ENCODE measurements at regions not wholly inside any gene's neighbourhood (a gene's known extent, or its start where the extent isn't known, plus 50 kb on each side); places are given as distances from the start of the nearest gene placed in this dataset.

- H3K36me3 ChIP-seq: no peaks in the 10 kb centered on the region
- H3K27me3 ChIP-seq (ENCODE audit: low read depth): peaks cover 5% of the 10 kb centered on the region
- no peak overlapping the region for H3K4me3 ChIP-seq
- no peaks in the 10 kb centered on the region for H3K4me1 ChIP-seq
- TF ChIP-seq, protein P1, sequence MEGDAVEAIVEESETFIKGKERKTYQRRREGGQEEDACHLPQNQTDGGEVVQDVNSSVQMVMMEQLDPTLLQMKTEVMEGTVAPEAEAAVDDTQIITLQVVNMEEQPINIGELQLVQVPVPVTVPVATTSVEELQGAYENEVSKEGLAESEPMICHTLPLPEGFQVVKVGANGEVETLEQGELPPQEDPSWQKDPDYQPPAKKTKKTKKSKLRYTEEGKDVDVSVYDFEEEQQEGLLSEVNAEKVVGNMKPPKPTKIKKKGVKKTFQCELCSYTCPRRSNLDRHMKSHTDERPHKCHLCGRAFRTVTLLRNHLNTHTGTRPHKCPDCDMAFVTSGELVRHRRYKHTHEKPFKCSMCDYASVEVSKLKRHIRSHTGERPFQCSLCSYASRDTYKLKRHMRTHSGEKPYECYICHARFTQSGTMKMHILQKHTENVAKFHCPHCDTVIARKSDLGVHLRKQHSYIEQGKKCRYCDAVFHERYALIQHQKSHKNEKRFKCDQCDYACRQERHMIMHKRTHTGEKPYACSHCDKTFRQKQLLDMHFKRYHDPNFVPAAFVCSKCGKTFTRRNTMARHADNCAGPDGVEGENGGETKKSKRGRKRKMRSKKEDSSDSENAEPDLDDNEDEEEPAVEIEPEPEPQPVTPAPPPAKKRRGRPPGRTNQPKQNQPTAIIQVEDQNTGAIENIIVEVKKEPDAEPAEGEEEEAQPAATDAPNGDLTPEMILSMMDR (IDR thresholded peaks at IDR 0.05): no peak
- H3K9me3 ChIP-seq: no peaks in the 10 kb centered on the region
- no peak overlapping the region for H3K27ac ChIP-seq
- intact Hi-C loops (cut with DNase I): no loop called here
- no peak for DNase-seq
- no peak for ATAC-seq
These were observed 57.3 kb upstream of the CPLX2 start for GRCh38 chr5:175813943-175814630.

GRCh38 chr5:175814691-175815090 lies 56.7 kb upstream of the CPLX2 start:
- intact Hi-C loops (cut with DNase I): no loop called here
- TF ChIP-seq, protein P1 (IDR thresholded peaks at IDR 0.05): no peak
- H3K27me3 ChIP-seq (ENCODE audit: low read depth): peaks cover 5% of the 10 kb centered on the region
- no peaks in the 10 kb centered on the region for H3K9me3 ChIP-seq
- no peak overlapping the region for H3K27ac ChIP-seq
- no peak overlapping the region for H3K4me3 ChIP-seq
- H3K4me1 ChIP-seq: no peaks in the 10 kb centered on the region
- ATAC-seq: no peak
- no peaks in the 10 kb centered on the region for H3K36me3 ChIP-seq
- no peak for DNase-seq

DNA sequence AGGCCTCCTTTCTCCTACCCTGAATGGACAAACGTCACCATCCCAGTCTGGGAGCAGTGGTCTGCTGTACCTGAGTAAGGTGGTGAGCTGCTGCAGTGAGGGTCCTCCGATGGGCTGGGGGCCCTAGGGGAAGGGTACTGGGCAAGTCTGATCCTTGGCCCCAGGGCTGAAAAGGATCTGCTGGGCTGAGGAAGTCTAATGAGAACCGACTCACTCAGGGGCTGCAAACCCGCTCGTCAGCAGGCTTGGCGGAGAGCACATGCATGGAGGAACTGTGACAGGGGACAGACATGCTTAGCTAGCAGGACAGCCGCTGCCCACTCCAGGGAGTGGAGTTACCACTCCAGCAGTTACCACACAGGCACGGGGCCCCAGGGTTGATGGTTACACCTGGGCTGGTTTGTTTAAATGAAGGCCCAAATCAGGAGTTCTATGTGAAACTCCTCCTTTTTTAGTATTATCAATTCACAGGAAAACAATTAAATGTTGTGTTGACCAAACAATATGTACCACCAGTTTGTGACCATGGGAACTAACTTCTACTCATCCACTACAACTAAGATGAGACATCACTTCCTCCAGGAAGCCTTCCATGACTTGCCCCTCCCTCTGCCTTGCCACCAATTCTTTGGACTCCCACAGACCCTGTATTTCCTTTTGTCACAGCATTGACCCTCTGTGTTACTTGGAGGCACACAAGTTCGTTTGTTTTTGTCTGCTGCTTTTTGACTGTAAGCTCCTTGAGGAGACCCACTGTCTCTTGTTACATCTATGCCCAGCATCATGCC lies 56.1 kb upstream of the CPLX2 start:
- no peaks in the 10 kb centered on the region for H3K36me3 ChIP-seq
- peaks cover 5% of the 10 kb centered on the region for H3K27me3 ChIP-seq (ENCODE audit: low read depth)
- no peak for ATAC-seq
- no peak overlapping the region for H3K4me3 ChIP-seq
- intact Hi-C loops (cut with DNase I): no loop called here
- TF ChIP-seq, protein P1 (IDR thresholded peaks at IDR 0.05): no peak
- no peak for DNase-seq
- H3K4me1 ChIP-seq: no peaks in the 10 kb centered on the region
- no peaks in the 10 kb centered on the region for H3K9me3 ChIP-seq
- no peak overlapping the region for H3K27ac ChIP-seq

DNA sequence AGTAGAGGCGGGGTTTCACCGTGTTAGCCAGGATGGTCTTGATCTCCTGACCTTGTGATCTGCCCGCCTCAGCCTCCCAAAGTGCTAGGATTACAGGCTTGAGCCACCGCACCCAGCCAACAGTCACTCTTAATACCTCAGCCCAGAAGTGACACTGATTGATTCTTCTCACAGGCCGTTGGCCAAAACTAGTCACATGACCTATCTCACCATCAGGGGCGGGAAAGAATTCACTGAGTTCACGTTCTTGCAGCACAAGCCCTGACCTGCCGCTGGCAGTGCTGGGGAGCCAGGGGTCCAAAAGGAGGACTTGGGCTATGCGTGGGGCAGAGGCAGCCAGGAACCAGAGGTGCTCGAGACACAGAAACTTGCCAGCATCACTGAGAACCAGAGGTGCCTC lies 55.0 kb upstream of the CPLX2 start:
- ATAC-seq (no peak), DNase-seq (no peak)
- TF ChIP-seq, protein P1 (IDR thresholded peaks at IDR 0.05): no peak
- H3K4me3 ChIP-seq: no peak overlapping the region
- H3K9me3 ChIP-seq: no peaks in the 10 kb centered on the region
- no peak overlapping the region for H3K27ac ChIP-seq
- intact Hi-C loops (cut with DNase I): no loop called here
- H3K4me1 ChIP-seq: no peaks in the 10 kb centered on the region
- no peaks in the 10 kb centered on the region for H3K36me3 ChIP-seq
- H3K27me3 ChIP-seq (ENCODE audit: low read depth): peaks cover 9% of the 10 kb centered on the region

DNA sequence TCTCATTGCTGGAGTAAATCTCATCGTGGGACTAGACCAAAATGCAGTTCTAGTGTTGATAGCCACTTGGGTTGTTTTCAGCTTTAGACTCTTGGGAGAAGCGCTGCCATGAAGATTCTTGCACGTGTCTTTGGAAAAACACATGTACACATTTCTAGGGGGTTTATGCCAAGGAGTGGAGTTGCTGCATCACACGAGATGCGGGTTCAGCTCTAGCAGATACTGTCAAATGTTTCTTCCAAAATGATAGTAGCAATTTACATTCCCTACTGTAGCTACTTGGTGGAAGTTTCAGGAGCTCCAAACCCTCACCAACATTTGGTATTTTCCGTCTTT lies 52.3 kb upstream of the CPLX2 start:
- H3K36me3 ChIP-seq: no peaks in the 10 kb centered on the region
- TF ChIP-seq, protein P1 (IDR thresholded peaks at IDR 0.05): no peak
- H3K4me3 ChIP-seq: no peak overlapping the region
- DNase-seq: no peak
- H3K27me3 ChIP-seq (ENCODE audit: low read depth): peaks cover 7% of the 10 kb centered on the region
- no peak for ATAC-seq
- H3K4me1 ChIP-seq: no peaks in the 10 kb centered on the region
- intact Hi-C loops (cut with DNase I): no loop called here
- H3K27ac ChIP-seq: no peak overlapping the region
- no peaks in the 10 kb centered on the region for H3K9me3 ChIP-seq

All from lower lobe of right lung (tissue), 2 donors.